IPS-20b (cell line): ENCODE measurements at regions not wholly inside any gene's neighbourhood (a gene's known extent, or its start where the extent isn't known, plus 50 kb on each side); places are given as distances from the start of the nearest gene placed in this dataset.

Source experiments
- H3K27ac ChIP-seq: one replicate; pipeline ENCODE4 v1.5.1; 2013; ENCODE audit warnings: low read length
- H3K27me3 ChIP-seq: 2 replicates; pipeline ENCODE4 v1.6.1; 2013; ENCODE audit warnings: mild to moderate bottlenecking, low read length, inconsistent platforms; ENCODE audit not compliant: insufficient read depth
- H3K36me3 ChIP-seq: 2 replicates; pipeline ENCODE4 v1.6.1; 2013; ENCODE audit warnings: low read depth, mild to moderate bottlenecking, inconsistent platforms, low read length, moderate library complexity; ENCODE audit not compliant: insufficient read depth
- H3K4me1 ChIP-seq: 2 replicates; pipeline ENCODE4 v1.6.1; 2013; ENCODE audit warnings: mild to moderate bottlenecking, control low read depth, inconsistent platforms, low read length, moderate library complexity; ENCODE audit not compliant: insufficient read depth
- H3K4me3 ChIP-seq: 2 replicates; pipeline ENCODE4 v1.5.1; 2013; ENCODE audit warnings: mild to moderate bottlenecking, low read length, inconsistent platforms
- H3K9ac ChIP-seq: 2 replicates; pipeline ENCODE4 v1.6.1; 2013; ENCODE audit warnings: low read depth, mild to moderate bottlenecking, inconsistent platforms, low read length, moderate library complexity
- H3K9me3 ChIP-seq: 2 replicates; pipeline ENCODE4 v1.6.1; 2013; ENCODE audit warnings: mild to moderate bottlenecking, low read depth, low read length, inconsistent platforms; ENCODE audit not compliant: insufficient read depth

GRCh38 chr2:57849843-57850242 lies 196.8 kb upstream of the VRK2 start:
- no peak overlapping the region for H3K4me3 ChIP-seq
- no peak overlapping the region for H3K27ac ChIP-seq
- H3K4me1 ChIP-seq: no peaks in the 10 kb centered on the region

GRCh38 chr2:57850415-57851130 lies 196.0 kb upstream of the VRK2 start:
- Histone ChIP-seq H3K9me3 (no peaks in the 10 kb centered on the region), H3K9ac (no peak overlapping the region), H3K4me3 (no peak overlapping the region), H3K27me3 (no peaks in the 10 kb centered on the region), H3K36me3 (no peaks in the 10 kb centered on the region), H3K4me1 (no peaks in the 10 kb centered on the region), H3K27ac (no peak overlapping the region)

More at GRCh38 chr2:57849843-57850242, 196.8 kb upstream of the VRK2 start:
- H3K27me3 ChIP-seq: no peaks in the 10 kb centered on the region
- H3K9ac ChIP-seq: no peak overlapping the region
- H3K36me3 ChIP-seq: no peaks in the 10 kb centered on the region
- H3K9me3 ChIP-seq: no peaks in the 10 kb centered on the region

- no peak overlapping the region for H3K27ac ChIP-seq
Measured at GRCh38 chr2:57855212-57855611, 191.4 kb upstream of the VRK2 start.

GRCh38 chr2:57859755-57860154 lies 186.9 kb upstream of the VRK2 start:
- Histone ChIP-seq H3K27me3 (no peaks in the 10 kb centered on the region), H3K9ac (no peak overlapping the region), H3K4me3 (no peak overlapping the region), H3K4me1 (no peaks in the 10 kb centered on the region), H3K36me3 (no peaks in the 10 kb centered on the region), H3K9me3 (no peaks in the 10 kb centered on the region), H3K27ac (no peak overlapping the region)

More at GRCh38 chr2:57855212-57855611, 191.4 kb upstream of the VRK2 start:
- no peak overlapping the region for H3K4me3 ChIP-seq
- H3K9ac ChIP-seq: no peak overlapping the region
- no peaks in the 10 kb centered on the region for H3K9me3 ChIP-seq
- no peaks in the 10 kb centered on the region for H3K36me3 ChIP-seq
- H3K4me1 ChIP-seq: no peaks in the 10 kb centered on the region
- no peaks in the 10 kb centered on the region for H3K27me3 ChIP-seq

- no peaks in the 10 kb centered on the region for H3K9me3 ChIP-seq
- H3K4me1 ChIP-seq: no peaks in the 10 kb centered on the region
- no peak overlapping the region for H3K27ac ChIP-seq
Measured at GRCh38 chr2:57862153-57862552, 184.5 kb upstream of the VRK2 start.

GRCh38 chr2:57862727-57863126 lies 183.9 kb upstream of the VRK2 start:
- Histone ChIP-seq H3K4me3 (no peak overlapping the region), H3K27me3 (no peaks in the 10 kb centered on the region), H3K9ac (no peak overlapping the region), H3K36me3 (no peaks in the 10 kb centered on the region), H3K27ac (no peak overlapping the region), H3K4me1 (no peaks in the 10 kb centered on the region), H3K9me3 (no peaks in the 10 kb centered on the region)

More at GRCh38 chr2:57862153-57862552, 184.5 kb upstream of the VRK2 start:
- no peaks in the 10 kb centered on the region for H3K27me3 ChIP-seq
- H3K36me3 ChIP-seq: no peaks in the 10 kb centered on the region
- H3K9ac ChIP-seq: no peak overlapping the region
- no peak overlapping the region for H3K4me3 ChIP-seq

GRCh38 chr2:57864926-57865325 lies 181.7 kb upstream of the VRK2 start:
- no peaks in the 10 kb centered on the region for H3K36me3 ChIP-seq
- no peaks in the 10 kb centered on the region for H3K9me3 ChIP-seq
- H3K4me1 ChIP-seq: no peaks in the 10 kb centered on the region
- H3K27me3 ChIP-seq: no peaks in the 10 kb centered on the region
- no peak overlapping the region for H3K27ac ChIP-seq
- H3K4me3 ChIP-seq: no peak overlapping the region
- H3K9ac ChIP-seq: no peak overlapping the region

- no peak overlapping the region for H3K4me3 ChIP-seq
- H3K27me3 ChIP-seq: no peaks in the 10 kb centered on the region
- no peak overlapping the region for H3K9ac ChIP-seq
- H3K4me1 ChIP-seq: no peaks in the 10 kb centered on the region
- H3K9me3 ChIP-seq: no peaks in the 10 kb centered on the region
- H3K27ac ChIP-seq: no peak overlapping the region
- H3K36me3 ChIP-seq: no peaks in the 10 kb centered on the region
Measured at GRCh38 chr2:57867730-57868129, 178.9 kb upstream of the VRK2 start.

- no peak overlapping the region for H3K27ac ChIP-seq
- no peaks in the 10 kb centered on the region for H3K36me3 ChIP-seq
- no peak overlapping the region for H3K9ac ChIP-seq
- H3K4me3 ChIP-seq: no peak overlapping the region
- no peaks in the 10 kb centered on the region for H3K9me3 ChIP-seq
- no peaks in the 10 kb centered on the region for H3K27me3 ChIP-seq
- H3K4me1 ChIP-seq: no peaks in the 10 kb centered on the region
Measured at GRCh38 chr2:57868619-57869139, 177.9 kb upstream of the VRK2 start.

- Histone ChIP-seq H3K4me1 (no peaks in the 10 kb centered on the region), H3K27ac (no peak overlapping the region), H3K9me3 (no peaks in the 10 kb centered on the region), H3K36me3 (no peaks in the 10 kb centered on the region), H3K27me3 (no peaks in the 10 kb centered on the region), H3K9ac (no peak overlapping the region), H3K4me3 (no peak overlapping the region)
Measured at GRCh38 chr2:57869758-57870344, 176.8 kb upstream of the VRK2 start.

- no peaks in the 10 kb centered on the region for H3K9me3 ChIP-seq
- H3K36me3 ChIP-seq: no peaks in the 10 kb centered on the region
- H3K27me3 ChIP-seq: no peaks in the 10 kb centered on the region
- no peak overlapping the region for H3K27ac ChIP-seq
- H3K4me3 ChIP-seq: no peak overlapping the region
- no peak overlapping the region for H3K9ac ChIP-seq
- H3K4me1 ChIP-seq: no peaks in the 10 kb centered on the region
Measured at GRCh38 chr2:57876313-57876712, 170.3 kb upstream of the VRK2 start.

- no peaks in the 10 kb centered on the region for H3K36me3 ChIP-seq
- H3K9me3 ChIP-seq: no peaks in the 10 kb centered on the region
- no peak overlapping the region for H3K4me3 ChIP-seq
- no peak overlapping the region for H3K9ac ChIP-seq
- H3K4me1 ChIP-seq: no peaks in the 10 kb centered on the region
- H3K27ac ChIP-seq: no peak overlapping the region
- no peaks in the 10 kb centered on the region for H3K27me3 ChIP-seq
Measured at GRCh38 chr2:57877811-57878170, 168.8 kb upstream of the VRK2 start.
